ENCODE measurements at regions not wholly inside any gene's neighbourhood (a gene's known extent, or its start where the extent isn't known, plus 50 kb on each side); places are given as distances from the start of the nearest gene placed in this dataset.

DNA sequence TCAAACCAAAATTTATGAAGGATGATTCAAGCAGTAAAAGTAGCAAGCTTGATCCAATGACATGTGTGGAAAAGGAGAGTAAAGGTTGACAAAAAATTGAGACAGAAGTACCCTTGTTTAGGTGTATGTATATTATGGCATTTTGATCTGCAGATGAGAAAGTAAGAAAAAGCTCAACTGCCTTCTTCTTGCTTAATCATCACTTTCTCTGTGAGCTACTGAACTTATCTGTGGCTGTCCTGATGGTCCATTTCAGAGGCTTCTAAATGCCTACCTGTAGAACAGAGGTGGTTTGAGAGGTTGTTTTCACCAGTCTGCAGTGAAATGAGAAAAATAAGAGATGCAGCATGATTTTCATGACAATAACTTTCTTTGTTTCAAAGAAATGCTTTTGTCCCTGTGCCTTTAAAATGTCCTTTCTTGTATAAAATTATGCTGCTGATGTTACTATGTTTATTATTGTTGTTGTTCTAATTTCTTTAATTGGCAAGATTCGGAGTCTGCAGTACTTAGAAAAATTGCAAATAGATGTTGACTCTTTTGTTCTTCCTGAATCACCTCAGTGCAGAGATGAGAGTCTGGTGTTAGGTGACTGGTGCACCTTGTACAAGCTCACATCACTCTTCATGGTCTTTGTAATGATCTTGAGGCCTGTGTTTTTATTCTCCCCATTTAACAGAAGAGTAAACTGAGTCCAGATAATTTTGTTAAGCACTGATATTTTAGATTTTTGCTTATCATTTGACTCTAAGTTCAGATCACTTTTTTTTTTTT lies 821.9 kb downstream of the VRK1 start:
- TF ChIP-seq, protein P1, sequence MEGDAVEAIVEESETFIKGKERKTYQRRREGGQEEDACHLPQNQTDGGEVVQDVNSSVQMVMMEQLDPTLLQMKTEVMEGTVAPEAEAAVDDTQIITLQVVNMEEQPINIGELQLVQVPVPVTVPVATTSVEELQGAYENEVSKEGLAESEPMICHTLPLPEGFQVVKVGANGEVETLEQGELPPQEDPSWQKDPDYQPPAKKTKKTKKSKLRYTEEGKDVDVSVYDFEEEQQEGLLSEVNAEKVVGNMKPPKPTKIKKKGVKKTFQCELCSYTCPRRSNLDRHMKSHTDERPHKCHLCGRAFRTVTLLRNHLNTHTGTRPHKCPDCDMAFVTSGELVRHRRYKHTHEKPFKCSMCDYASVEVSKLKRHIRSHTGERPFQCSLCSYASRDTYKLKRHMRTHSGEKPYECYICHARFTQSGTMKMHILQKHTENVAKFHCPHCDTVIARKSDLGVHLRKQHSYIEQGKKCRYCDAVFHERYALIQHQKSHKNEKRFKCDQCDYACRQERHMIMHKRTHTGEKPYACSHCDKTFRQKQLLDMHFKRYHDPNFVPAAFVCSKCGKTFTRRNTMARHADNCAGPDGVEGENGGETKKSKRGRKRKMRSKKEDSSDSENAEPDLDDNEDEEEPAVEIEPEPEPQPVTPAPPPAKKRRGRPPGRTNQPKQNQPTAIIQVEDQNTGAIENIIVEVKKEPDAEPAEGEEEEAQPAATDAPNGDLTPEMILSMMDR (conservative IDR thresholded peaks at IDR 0.05; ENCODE audit: low read depth, low read length) = no peak

DNA sequence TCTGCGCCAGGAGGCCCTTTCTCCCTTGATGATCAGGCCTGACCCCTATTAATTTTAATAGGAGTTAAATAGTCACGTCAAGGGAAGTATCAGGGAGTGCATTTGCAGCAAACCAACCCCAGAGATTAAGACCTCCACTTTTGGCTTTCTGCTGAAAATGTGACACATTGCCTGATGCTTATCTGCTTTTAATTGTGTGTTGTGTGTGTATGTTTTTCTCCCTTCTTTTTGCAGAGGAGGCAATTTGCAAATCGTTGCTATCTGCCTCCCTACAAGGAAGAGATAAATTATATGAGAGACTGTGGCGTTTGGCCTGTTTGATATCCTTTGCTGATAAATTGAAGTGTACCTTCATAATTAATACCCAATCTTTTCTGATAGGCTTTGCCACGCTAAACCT lies 822.9 kb downstream of the VRK1 start:
- TF ChIP-seq, protein P1 (conservative IDR thresholded peaks at IDR 0.05; ENCODE audit: low read depth, low read length) = no peak
- DNase-seq (ENCODE audit: low read depth) = no peak
- no peak overlapping the region for H3K4me3 ChIP-seq (ENCODE audit: low read length)

More for the DNA sequence above, 821.9 kb downstream of the VRK1 start:
- no peak for DNase-seq (ENCODE audit: low read depth)
- no peak overlapping the region for H3K4me3 ChIP-seq (ENCODE audit: low read length)

DNA sequence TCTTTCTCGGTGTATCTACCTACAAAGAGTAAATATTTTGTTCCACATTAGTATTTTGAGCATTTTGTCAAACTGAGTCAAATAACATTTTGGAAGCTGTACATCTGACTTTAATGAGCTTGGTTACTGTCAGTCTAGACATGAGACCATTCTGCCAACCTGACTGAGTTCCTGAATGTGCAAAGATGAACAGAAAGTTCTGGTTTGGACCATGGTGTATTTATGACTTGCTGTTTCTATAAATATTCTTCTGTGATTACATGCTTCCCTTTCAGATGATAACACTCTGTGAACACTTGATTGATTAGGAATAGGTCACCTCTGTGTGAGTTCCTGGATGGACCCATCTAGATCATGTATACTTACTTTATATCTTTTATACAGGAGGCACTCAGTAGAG lies 827.8 kb downstream of the VRK1 start:
- DNase-seq (ENCODE audit: low read depth) = no peak
- H3K4me3 ChIP-seq (ENCODE audit: low read length) = no peak overlapping the region
- TF ChIP-seq, protein P1 (conservative IDR thresholded peaks at IDR 0.05; ENCODE audit: low read depth, low read length) = no peak

DNA sequence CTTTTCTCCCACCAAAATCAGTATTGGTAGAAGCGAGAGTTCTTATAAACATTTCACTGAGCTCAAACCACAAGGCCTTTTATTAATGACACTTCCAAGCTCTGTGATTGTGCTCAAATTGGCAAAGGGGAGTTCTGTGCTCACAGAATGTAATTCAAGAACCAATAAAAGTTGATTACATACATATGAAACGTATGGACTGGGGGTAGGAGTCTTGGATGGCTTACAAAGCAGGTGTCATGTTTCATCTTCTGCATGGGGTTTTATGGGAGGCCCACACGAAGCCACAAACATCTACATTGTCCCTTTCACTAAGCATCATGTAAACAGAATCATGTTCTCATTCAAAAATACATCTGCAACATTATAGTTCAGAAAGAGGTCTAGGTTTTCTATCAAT lies 828.3 kb downstream of the VRK1 start:
- TF ChIP-seq, protein P1 (conservative IDR thresholded peaks at IDR 0.05; ENCODE audit: low read depth, low read length) = no peak
- no peak for DNase-seq (ENCODE audit: low read depth)
- no peak overlapping the region for H3K4me3 ChIP-seq (ENCODE audit: low read length)

DNA sequence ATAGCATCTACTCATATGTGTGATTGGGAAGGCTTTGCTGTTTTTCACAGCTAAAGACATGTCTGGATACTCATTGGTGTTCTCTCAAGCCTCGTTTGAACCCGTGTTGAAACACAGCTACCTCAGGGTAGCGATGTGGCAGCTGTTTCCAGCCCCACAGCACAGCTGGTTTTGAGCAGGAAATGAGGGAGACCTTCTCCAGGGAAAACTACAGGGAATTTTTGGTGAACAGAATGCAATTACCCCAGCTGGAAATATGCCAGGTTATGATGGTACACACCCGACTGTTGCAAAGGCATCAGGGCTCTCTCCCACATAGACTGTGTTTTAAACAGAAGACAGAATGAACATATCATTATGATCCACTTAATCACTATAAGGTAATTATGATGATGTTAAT lies 828.9 kb downstream of the VRK1 start:
- TF ChIP-seq, protein P1 (conservative IDR thresholded peaks at IDR 0.05; ENCODE audit: low read depth, low read length) = no peak
- no peak for DNase-seq (ENCODE audit: low read depth)
- H3K4me3 ChIP-seq (ENCODE audit: low read length) = no peak overlapping the region

DNA sequence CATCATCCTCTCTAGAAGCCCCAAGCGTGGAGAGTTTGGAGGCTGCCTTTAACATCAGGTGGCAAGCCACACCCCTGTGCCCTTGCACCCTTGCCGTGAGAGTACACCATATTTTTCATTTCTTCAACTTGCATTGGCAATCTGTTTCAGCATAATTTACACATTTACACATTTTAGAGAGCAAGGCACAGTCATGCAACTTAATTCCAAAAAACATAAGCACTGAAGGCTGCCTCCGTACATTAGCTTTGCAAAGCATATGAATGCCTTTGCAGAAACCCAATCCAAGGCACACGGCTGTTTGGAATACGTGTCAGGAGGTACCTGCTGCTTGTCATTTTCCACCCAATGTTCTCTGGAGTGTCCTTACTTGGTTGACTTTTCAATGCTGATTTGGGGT lies 833.1 kb downstream of the VRK1 start:
- no peak for DNase-seq (ENCODE audit: low read depth)
- no peak overlapping the region for H3K4me3 ChIP-seq (ENCODE audit: low read length)
- TF ChIP-seq, protein P1 (conservative IDR thresholded peaks at IDR 0.05; ENCODE audit: low read depth, low read length) = no peak

DNA sequence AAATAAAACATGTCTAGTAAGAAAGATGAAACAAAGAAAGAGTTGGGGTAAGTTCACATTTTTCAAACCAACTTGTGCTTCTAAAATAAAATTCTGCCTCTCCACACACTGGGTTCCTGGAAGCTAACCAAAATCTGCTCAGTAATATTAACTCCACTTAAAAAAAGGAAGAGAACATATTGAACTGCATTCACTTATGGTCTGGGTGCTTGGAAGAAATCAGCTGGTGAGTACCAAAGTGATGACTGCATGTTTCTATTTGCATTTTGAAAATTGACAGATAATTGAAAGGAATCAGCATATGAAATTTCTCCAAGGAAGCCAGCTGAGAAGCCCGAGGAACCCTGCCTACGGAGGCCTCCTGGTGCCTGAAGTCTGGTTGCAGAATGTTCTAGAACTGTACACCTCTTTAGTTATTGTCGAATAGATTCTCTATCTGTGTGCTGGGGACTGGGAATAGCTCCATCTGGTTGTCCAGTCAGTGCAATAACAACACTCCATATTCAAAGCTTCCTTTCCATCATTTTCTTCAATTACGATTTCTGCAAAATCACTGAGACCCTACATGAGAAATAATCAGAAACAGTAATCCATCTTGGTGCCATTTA lies 836.1 kb downstream of the VRK1 start:
- TF ChIP-seq, protein P1 (conservative IDR thresholded peaks at IDR 0.05; ENCODE audit: low read depth, low read length) = no peak
- DNase-seq (ENCODE audit: low read depth) = no peak
- H3K4me3 ChIP-seq (ENCODE audit: low read length) = no peak overlapping the region

Data from retinal pigment epithelial cell (primary cell).